Epithelial cell of prostate (primary cell): ENCODE measurements at regions not wholly inside any gene's neighbourhood (a gene's known extent, or its start where the extent isn't known, plus 50 kb on each side); places are given as distances from the start of the nearest gene placed in this dataset.

ENCODE experiments used
- DNase-seq: peaks from one replicate; pipeline ENCODE4 v3.0.0-alpha.2; 2011; ENCODE audit warnings: low read depth, low spot score
- H3K27ac ChIP-seq: fragments of 450-650 bp; 2 replicates; pipeline ENCODE4 v1.5.1; 2017; ENCODE audit warnings: mild to moderate bottlenecking

- no peak for DNase-seq
- H3K27ac ChIP-seq = no peak overlapping the region
Observed at GRCh38 chrX:117291760-117292159, 824.9 kb downstream of the KLHL13 start.

GRCh38 chrX:117274965-117275364 lies 812.2 kb upstream of the CT83 start:
- H3K27ac ChIP-seq = no peak overlapping the region
- no peak for DNase-seq
